Adipocyte (in vitro differentiated cells): ENCODE measurements at regions not wholly inside any gene's neighbourhood (a gene's known extent, or its start where the extent isn't known, plus 50 kb on each side); places are given as distances from the start of the nearest gene placed in this dataset.
"Not testable (repeated sequence)": the region's sequence is repeated elsewhere in the genome, so short reads cannot be mapped to it uniquely, and the experiment has no call there.

Experiments
- DNase-seq: peaks from one replicate; pipeline ENCODE4 v3.0.0-alpha.2; 2015; ENCODE audit warnings: low read depth
- H3K27me3 ChIP-seq: replicated peaks from 2 replicates; pipeline ENCODE4 v1.7.0; 2013; ENCODE audit warnings: mild to moderate bottlenecking, low read length, moderate library complexity; ENCODE audit not compliant: control insufficient read depth, insufficient read depth
- H3K36me3 ChIP-seq: 2 replicates; pipeline ENCODE4 v1.7.0; 2013; ENCODE audit warnings: low read length, mild to moderate bottlenecking, moderate library complexity; ENCODE audit not compliant: control insufficient read depth, insufficient read depth, severe bottlenecking
- H3K4me1 ChIP-seq: 2 replicates; pipeline ENCODE4 v1.7.0; 2013; ENCODE audit warnings: mild to moderate bottlenecking, low read length, moderate library complexity; ENCODE audit not compliant: control insufficient read depth, insufficient read depth
- H3K4me3 ChIP-seq: 2 replicates; pipeline ENCODE4 v1.7.0; 2013; ENCODE audit warnings: mild to moderate bottlenecking, low read length, moderate library complexity
- H3K9ac ChIP-seq: 2 replicates; pipeline ENCODE4 v1.7.0; 2013; ENCODE audit warnings: mild to moderate bottlenecking, low read length, moderate library complexity
- H3K9me3 ChIP-seq: 2 replicates; pipeline ENCODE4 v1.7.0; 2013; ENCODE audit warnings: mild to moderate bottlenecking, low read length, moderate library complexity; ENCODE audit not compliant: control insufficient read depth

- Histone ChIP-seq H3K9me3 (no peaks in the 10 kb centered on the region), H3K4me3 (no peak overlapping the region), H3K4me1 (no peaks in the 10 kb centered on the region), H3K9ac (no peak overlapping the region), H3K36me3 (no peaks in the 10 kb centered on the region), H3K27me3 (no peaks in the 10 kb centered on the region)
- DNase-seq, result no peak
Measured at GRCh38 chr2:4791488-4791887, 900.7 kb upstream of the SOX11 start.

- H3K4me1 ChIP-seq, result no peaks in the 10 kb centered on the region
- no peak overlapping the region for H3K4me3 ChIP-seq
- no peaks in the 10 kb centered on the region for H3K36me3 ChIP-seq
- no peaks in the 10 kb centered on the region for H3K9me3 ChIP-seq
- no peak overlapping the region for H3K9ac ChIP-seq
- DNase-seq, result no peak
- H3K27me3 ChIP-seq, result no peaks in the 10 kb centered on the region
Measured at GRCh38 chr2:4792126-4792525, 900.1 kb upstream of the SOX11 start.

- DNase-seq, result no peak
- no peaks in the 10 kb centered on the region for H3K36me3 ChIP-seq
Measured at GRCh38 chr2:4803396-4803795, 888.8 kb upstream of the SOX11 start.

GRCh38 chr2:4814137-4814536 is 878.0 kb upstream of the SOX11 start:
- H3K4me1 ChIP-seq, H3K4me3 ChIP-seq, H3K9ac ChIP-seq, DNase-seq, H3K36me3 ChIP-seq, H3K27me3 ChIP-seq, H3K9me3 ChIP-seq: not testable (repeated sequence)

More at GRCh38 chr2:4803396-4803795, 888.8 kb upstream of the SOX11 start:
- Histone ChIP-seq H3K4me3 (no peak overlapping the region), H3K27me3 (no peaks in the 10 kb centered on the region), H3K9ac (no peak overlapping the region), H3K4me1 (no peaks in the 10 kb centered on the region), H3K9me3 (peaks cover 2% of the 10 kb centered on the region)

- no peak for DNase-seq
- no peaks in the 10 kb centered on the region for H3K27me3 ChIP-seq
- H3K9ac ChIP-seq, result no peak overlapping the region
- H3K4me1 ChIP-seq, result no peaks in the 10 kb centered on the region
- peaks cover 7% of the 10 kb centered on the region for H3K9me3 ChIP-seq
- H3K4me3 ChIP-seq, result no peak overlapping the region
- H3K36me3 ChIP-seq, result no peaks in the 10 kb centered on the region
Measured at GRCh38 chr2:4827836-4828235, 864.3 kb upstream of the SOX11 start.

GRCh38 chr2:4828682-4829374 is 863.4 kb upstream of the SOX11 start:
- no peak for DNase-seq
- Histone ChIP-seq H3K36me3 (no peaks in the 10 kb centered on the region), H3K27me3 (no peaks in the 10 kb centered on the region), H3K4me3 (no peak overlapping the region), H3K9me3 (peaks cover 4% of the 10 kb centered on the region), H3K4me1 (no peaks in the 10 kb centered on the region), H3K9ac (no peak overlapping the region)

- Histone ChIP-seq H3K4me1 (no peaks in the 10 kb centered on the region), H3K36me3 (no peaks in the 10 kb centered on the region), H3K9ac (no peak overlapping the region), H3K4me3 (no peak overlapping the region), H3K27me3 (no peaks in the 10 kb centered on the region), H3K9me3 (no peaks in the 10 kb centered on the region)
- no peak for DNase-seq
Measured at GRCh38 chr2:4831751-4832150, 860.4 kb upstream of the SOX11 start.

GRCh38 chr2:4832642-4833041 is 859.5 kb upstream of the SOX11 start:
- Histone ChIP-seq H3K9ac (no peak overlapping the region), H3K4me3 (no peak overlapping the region), H3K36me3 (no peaks in the 10 kb centered on the region), H3K27me3 (no peaks in the 10 kb centered on the region), H3K9me3 (peaks cover 4% of the 10 kb centered on the region), H3K4me1 (no peaks in the 10 kb centered on the region)
- no peak for DNase-seq

GRCh38 chr2:4838626-4839025 is 853.6 kb upstream of the SOX11 start:
- H3K9ac ChIP-seq, result no peak overlapping the region
- no peak for DNase-seq
- no peaks in the 10 kb centered on the region for H3K27me3 ChIP-seq
- no peaks in the 10 kb centered on the region for H3K4me1 ChIP-seq
- no peak overlapping the region for H3K4me3 ChIP-seq
- H3K9me3 ChIP-seq, result peaks cover 7% of the 10 kb centered on the region
- no peaks in the 10 kb centered on the region for H3K36me3 ChIP-seq

- Histone ChIP-seq H3K4me1 (no peaks in the 10 kb centered on the region), H3K27me3 (no peaks in the 10 kb centered on the region), H3K4me3 (no peak overlapping the region), H3K9me3 (peaks cover 7% of the 10 kb centered on the region), H3K9ac (no peak overlapping the region), H3K36me3 (no peaks in the 10 kb centered on the region)
- DNase-seq, result no peak
Measured at GRCh38 chr2:4840791-4841190, 851.4 kb upstream of the SOX11 start.

GRCh38 chr2:4844881-4845280 is 847.3 kb upstream of the SOX11 start:
- H3K36me3 ChIP-seq, result no peaks in the 10 kb centered on the region
- H3K9ac ChIP-seq, result no peak overlapping the region
- no peak for DNase-seq
- no peaks in the 10 kb centered on the region for H3K27me3 ChIP-seq
- H3K4me1 ChIP-seq, result no peaks in the 10 kb centered on the region
- H3K4me3 ChIP-seq, result no peak overlapping the region
- peaks cover 3% of the 10 kb centered on the region for H3K9me3 ChIP-seq

- no peaks in the 10 kb centered on the region for H3K36me3 ChIP-seq
- no peak overlapping the region for H3K4me3 ChIP-seq
- H3K4me1 ChIP-seq, result no peaks in the 10 kb centered on the region
- H3K9ac ChIP-seq, result no peak overlapping the region
- H3K9me3 ChIP-seq, result no peaks in the 10 kb centered on the region
- DNase-seq, result no peak
- H3K27me3 ChIP-seq, result no peaks in the 10 kb centered on the region
Measured at GRCh38 chr2:4862031-4862430, 830.2 kb upstream of the SOX11 start.
